AG09319 (cell line): ENCODE measurements at regions not wholly inside any gene's neighbourhood (a gene's known extent, or its start where the extent isn't known, plus 50 kb on each side); places are given as distances from the start of the nearest gene placed in this dataset.

Experiments
- DNase-seq: peaks from one replicate; pipeline ENCODE4 v3.0.0-alpha.2; 2010; ENCODE audit warnings: low read depth; ENCODE audit errors: extremely low read depth
- CTCF ChIP-seq: IDR thresholded peaks from 2 replicates; pipeline ENCODE4 v1.5.1; 2011; ENCODE audit warnings: low read depth, mild to moderate bottlenecking, inconsistent platforms, low read length, moderate library complexity

GRCh38 chr5:8329773-8330172 is 460.8 kb downstream of the MTRR start:
- no peak for TF ChIP-seq CTCF
- DNase-seq, result no peak

- no peak for TF ChIP-seq CTCF
- DNase-seq, result no peak
Measured at GRCh38 chr5:8332666-8333445, 463.9 kb downstream of the MTRR start.

GRCh38 chr5:8333485-8333884 is 464.5 kb downstream of the MTRR start:
- no peak for TF ChIP-seq CTCF

GRCh38 chr5:8333977-8334376 is 465.0 kb downstream of the MTRR start:
- TF ChIP-seq CTCF, result no peak
- DNase-seq, result no peak

More at GRCh38 chr5:8333485-8333884, 464.5 kb downstream of the MTRR start:
- DNase-seq, result no peak

- DNase-seq, result no peak
- no peak for TF ChIP-seq CTCF
Measured at GRCh38 chr5:8340261-8340660, 471.3 kb downstream of the MTRR start.

GRCh38 chr5:8340739-8341344 is 471.9 kb downstream of the MTRR start:
- peak; percentile 4 for DNase-seq
- peak; percentile 70 for TF ChIP-seq CTCF

- no peak for TF ChIP-seq CTCF
- no peak for DNase-seq
Measured at GRCh38 chr5:8341406-8341805, 472.5 kb downstream of the MTRR start.
